Endothelial cell (in vitro differentiated cells): ENCODE measurements at regions not wholly inside any gene's neighbourhood (a gene's known extent, or its start where the extent isn't known, plus 50 kb on each side); places are given as distances from the start of the nearest gene placed in this dataset.

Source experiments
- DNase-seq: peaks from one replicate; pipeline ENCODE4 v3.0.0; 2021; ENCODE audit warnings: low spot score
- H3K27ac Mint-ChIP-seq: one replicate; pipeline ENCODE4 v1.8.0; 2021; ENCODE audit warnings: mixed read lengths, inconsistent platforms; ENCODE audit not compliant: unreplicated experiment
- H3K27me3 Mint-ChIP-seq: one replicate; pipeline ENCODE4 v1.8.0; 2021; ENCODE audit warnings: mild to moderate bottlenecking, moderate library complexity, mixed read lengths, inconsistent platforms; ENCODE audit not compliant: unreplicated experiment
- H3K36me3 Mint-ChIP-seq: one replicate; pipeline ENCODE4 v1.8.0; 2021; ENCODE audit warnings: mild to moderate bottlenecking, low read depth, mixed read lengths, inconsistent platforms; ENCODE audit not compliant: unreplicated experiment
- H3K4me1 Mint-ChIP-seq: one replicate; pipeline ENCODE4 v1.8.0; 2021; ENCODE audit warnings: mild to moderate bottlenecking, mixed read lengths, inconsistent platforms; ENCODE audit not compliant: unreplicated experiment
- H3K4me3 Mint-ChIP-seq: one replicate; pipeline ENCODE4 v1.8.0; 2021; ENCODE audit warnings: mild to moderate bottlenecking, mixed read lengths, inconsistent platforms; ENCODE audit not compliant: unreplicated experiment
- H3K9me3 Mint-ChIP-seq: one replicate; pipeline ENCODE4 v1.8.0; 2021; ENCODE audit warnings: mixed read lengths, inconsistent platforms; ENCODE audit not compliant: unreplicated experiment
- CTCF ChIP-seq: fragments of 200-600 bp; sonication (generic); IDR thresholded peaks from one replicate; pipeline ENCODE4 v1.5.0; 2021; ENCODE audit warnings: antibody characterized with exemption; ENCODE audit not compliant: unreplicated experiment

- H3K9me3 Mint-ChIP-seq, result no peaks in the 10 kb centered on the region
- H3K27ac Mint-ChIP-seq, result no peak overlapping the region
- DNase-seq, result no peak
- no peak for TF ChIP-seq CTCF
- H3K4me1 Mint-ChIP-seq, result peaks cover 5% of the 10 kb centered on the region
- no peak overlapping the region for H3K4me3 Mint-ChIP-seq
- H3K36me3 Mint-ChIP-seq, result peaks cover 6% of the 10 kb centered on the region
- no peaks in the 10 kb centered on the region for H3K27me3 Mint-ChIP-seq
These were observed 1508.5 kb upstream of the FLRT2 start for GRCh38 chr14:84021433-84021832.

GRCh38 chr14:84024231-84024820, 1505.6 kb upstream of the FLRT2 start:
- H3K9me3 Mint-ChIP-seq, result no peaks in the 10 kb centered on the region
- no peaks in the 10 kb centered on the region for H3K27me3 Mint-ChIP-seq
- H3K4me3 Mint-ChIP-seq, result no peak overlapping the region
- peaks cover 5% of the 10 kb centered on the region for H3K4me1 Mint-ChIP-seq
- H3K36me3 Mint-ChIP-seq, result peaks cover 6% of the 10 kb centered on the region
- no peak for DNase-seq
- H3K27ac Mint-ChIP-seq, result no peak overlapping the region
- TF ChIP-seq CTCF, result no peak

- Mint-ChIP-seq H3K4me1 (peaks cover 9% of the 10 kb centered on the region), H3K36me3 (peaks cover 6% of the 10 kb centered on the region), H3K27ac (no peak overlapping the region), H3K4me3 (no peak overlapping the region), H3K9me3 (no peaks in the 10 kb centered on the region), H3K27me3 (no peaks in the 10 kb centered on the region)
- TF ChIP-seq CTCF, result no peak
- DNase-seq, result no peak
These were observed 1504.6 kb upstream of the FLRT2 start for GRCh38 chr14:84025106-84026012.

GRCh38 chr14:84027351-84027750, 1502.6 kb upstream of the FLRT2 start:
- Mint-ChIP-seq H3K4me3 (no peak overlapping the region), H3K36me3 (peaks cover 3% of the 10 kb centered on the region), H3K9me3 (no peaks in the 10 kb centered on the region), H3K4me1 (peaks cover 6% of the 10 kb centered on the region), H3K27me3 (no peaks in the 10 kb centered on the region), H3K27ac (no peak overlapping the region)
- DNase-seq, result no peak
- no peak for TF ChIP-seq CTCF

- no peaks in the 10 kb centered on the region for H3K36me3 Mint-ChIP-seq
- H3K9me3 Mint-ChIP-seq, result no peaks in the 10 kb centered on the region
- no peak overlapping the region for H3K4me3 Mint-ChIP-seq
- H3K27ac Mint-ChIP-seq, result no peak overlapping the region
- DNase-seq, result no peak
- peaks cover 4% of the 10 kb centered on the region for H3K4me1 Mint-ChIP-seq
- no peaks in the 10 kb centered on the region for H3K27me3 Mint-ChIP-seq
- no peak for TF ChIP-seq CTCF
These were observed 1501.8 kb upstream of the FLRT2 start for GRCh38 chr14:84028080-84028604.
